NCI-H526 treated with DMSO at 0.1 percent for 48 hours (cell line): ENCODE measurements at regions not wholly inside any gene's neighbourhood (a gene's known extent, or its start where the extent isn't known, plus 50 kb on each side); places are given as distances from the start of the nearest gene placed in this dataset.

Experiments used
- DNase-seq: peaks from one replicate; lab custom pipeline; 2025; lab: John Stamatoyannopoulos, UW

DNA sequence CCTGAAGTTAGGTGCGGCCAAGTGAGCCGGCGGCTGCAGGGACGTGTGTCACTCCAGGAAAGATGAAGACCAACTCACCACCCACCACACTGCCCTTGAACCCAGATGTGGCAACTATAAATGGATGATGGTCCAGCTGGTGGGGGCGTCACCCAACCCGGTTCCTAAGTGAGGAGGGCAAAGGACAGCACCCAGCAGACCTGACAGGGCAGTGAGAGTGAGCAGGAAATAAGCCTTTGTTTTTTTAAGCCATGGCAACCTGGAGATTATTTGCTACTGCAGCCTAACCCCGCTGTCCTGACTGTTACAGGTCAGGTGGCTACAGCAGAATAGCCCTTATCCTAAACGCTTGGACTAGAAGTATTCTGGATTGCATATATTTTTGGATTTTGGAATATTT lies 228.9 kb downstream of the CTTN start:
- no peak for DNase-seq

DNA sequence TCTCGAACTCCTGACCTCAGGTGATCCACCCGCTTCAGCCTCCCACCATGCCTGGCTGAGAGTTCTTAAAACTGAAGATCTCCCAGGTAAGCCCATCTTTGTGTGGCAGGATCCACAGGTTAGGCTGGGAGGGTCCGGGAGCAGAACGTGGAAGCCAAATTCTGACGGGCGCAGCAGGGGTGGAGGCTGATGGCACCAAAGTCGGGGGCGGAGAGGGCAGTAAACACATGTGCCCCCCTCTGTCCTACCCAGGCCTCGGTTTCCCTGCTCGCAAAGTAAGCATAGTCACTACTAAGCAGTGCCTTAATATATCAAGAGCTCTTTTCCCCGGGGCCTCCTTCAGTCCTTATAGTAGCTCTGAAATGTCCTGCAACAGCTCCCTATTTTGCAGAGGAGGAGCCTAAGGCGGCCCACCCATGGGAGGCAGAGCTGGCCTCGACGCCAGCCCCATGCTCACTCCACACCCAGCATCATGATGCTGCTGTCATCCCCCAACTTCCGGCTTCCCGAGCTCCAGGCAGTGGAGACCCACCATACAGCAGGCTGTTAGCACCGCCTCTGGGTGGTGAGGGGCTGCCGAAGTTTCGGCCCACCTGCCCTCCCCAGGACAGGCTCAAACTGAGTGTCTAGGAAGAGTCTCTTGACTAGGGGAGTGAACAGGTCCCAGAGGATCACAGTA lies 230.0 kb downstream of the CTTN start:
- DNase-seq, result no peak

DNA sequence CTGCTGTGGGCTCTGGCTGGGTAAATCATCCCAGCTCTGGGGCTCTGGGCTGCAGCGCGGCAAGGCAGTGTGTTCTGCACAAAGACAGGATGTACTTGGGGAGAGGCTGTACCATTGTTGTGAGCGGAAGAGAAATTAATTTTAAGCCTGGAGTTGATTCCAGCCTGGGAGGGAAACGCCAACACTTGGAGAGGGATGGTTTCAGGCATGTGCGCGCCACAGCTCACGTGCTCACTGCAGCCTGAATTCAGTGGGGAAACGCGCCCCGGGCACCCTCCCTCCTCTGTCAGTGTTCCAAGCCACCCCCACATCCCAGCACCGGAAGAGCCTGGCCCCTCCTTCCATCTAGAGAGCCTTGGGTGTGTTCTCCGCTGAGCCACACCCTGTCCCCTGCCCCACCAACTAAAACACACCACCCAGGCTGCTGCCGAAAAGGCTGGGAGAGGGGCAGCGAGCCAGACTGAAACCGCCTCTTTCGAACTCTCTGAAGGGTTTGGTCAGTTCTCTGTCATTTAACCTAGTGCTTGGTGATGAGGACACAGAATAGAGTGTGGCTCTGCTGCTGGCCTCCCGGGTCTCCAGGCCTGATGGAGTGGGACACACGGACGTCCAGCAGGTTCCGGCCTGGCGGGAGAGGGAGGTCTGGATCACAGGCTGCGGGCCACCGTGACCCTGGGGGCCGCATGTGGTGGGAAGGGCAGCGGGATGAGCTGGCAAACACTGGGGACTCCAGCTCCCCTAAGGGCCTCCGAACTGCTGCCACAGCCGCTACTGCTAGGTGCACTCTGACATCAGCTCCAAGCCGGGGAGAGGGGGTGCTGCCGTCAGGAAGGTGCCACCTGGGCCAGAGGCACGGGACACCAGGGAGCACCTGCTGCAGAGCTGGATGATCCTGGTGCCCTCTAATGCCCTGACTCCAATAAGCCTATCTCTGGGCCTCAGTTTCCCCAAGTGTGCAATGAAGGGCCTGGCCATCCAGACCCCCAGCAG lies 230.8 kb downstream of the CTTN start:
- DNase-seq, result peak; percentile 58

DNA sequence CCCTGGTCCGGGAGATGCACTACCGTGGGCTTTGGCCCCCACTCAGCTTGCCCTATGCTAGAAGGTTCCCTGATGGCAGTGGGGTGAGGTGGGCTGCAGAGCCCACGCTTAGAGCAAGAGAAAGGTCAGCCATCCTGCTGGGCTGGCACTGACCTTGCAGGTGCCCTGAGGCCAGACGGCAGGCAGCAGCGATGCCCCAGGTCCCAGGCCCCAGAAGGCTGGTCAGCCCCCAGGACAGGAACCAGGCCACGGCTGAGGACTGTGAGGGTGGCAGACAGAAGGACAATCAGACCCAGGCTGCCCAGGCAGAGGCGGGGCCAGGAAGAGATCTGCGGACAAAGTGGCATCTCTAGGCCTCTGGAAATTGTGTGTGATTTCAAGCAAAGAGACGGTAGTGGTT lies 231.7 kb downstream of the CTTN start:
- no peak for DNase-seq

DNA sequence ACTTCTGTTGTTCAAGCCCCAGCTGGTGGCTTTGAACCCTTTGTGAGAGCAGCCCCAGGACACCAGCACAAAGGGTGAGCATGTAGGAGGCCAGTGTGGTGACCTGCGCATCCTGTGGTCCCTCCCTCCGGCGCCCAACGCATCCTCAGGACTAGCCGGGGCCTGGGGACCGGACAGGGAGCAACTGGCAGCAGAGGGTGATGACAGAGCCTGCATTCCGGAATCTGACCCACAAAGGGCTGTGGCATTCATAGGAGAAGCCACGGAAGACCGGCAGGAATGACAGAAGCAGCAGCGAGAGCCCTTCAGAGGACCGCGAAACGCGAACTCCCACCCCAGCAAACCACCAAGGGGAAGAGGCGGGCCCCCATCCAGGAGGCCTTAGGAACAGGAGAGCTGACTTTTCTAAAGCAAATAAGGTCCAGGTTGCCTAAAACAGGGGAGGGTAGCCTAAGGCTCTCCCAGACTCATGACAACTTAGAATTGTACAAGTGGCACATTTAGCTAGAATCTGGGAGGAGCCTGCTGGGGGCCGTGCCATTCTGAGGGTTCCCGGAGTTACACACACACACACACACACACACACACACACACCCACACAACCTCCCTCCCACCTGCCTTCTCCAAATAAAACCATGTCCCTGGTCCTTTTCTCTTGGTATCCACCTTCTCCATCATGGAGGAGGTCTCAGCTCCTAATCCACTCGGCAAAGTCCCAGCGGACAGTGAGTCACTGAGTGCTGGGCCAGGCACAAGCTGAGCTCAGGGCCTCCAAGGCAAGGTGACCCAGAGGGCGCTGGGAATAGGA lies 232.7 kb downstream of the CTTN start:
- no peak for DNase-seq

DNA sequence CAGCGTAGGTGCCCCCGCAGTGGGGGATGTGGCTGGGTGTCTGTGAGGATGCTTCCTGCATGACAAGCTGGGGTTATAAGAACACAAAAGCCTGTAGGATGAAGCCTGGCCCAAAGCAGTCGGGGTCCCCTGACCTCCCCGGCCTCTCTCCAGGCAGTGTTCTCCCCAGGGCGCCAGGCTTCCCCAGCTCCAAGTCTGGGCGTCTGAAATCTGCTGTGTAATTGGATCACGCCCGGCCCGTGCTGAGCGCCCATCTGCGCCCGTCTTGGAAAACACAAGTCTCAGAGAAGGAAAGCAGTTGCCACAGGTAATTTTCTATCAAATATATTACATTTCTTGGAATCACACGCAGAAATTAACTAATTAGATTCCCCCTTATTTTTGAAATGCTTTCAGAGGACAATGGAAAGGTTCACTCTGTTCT lies 233.3 kb downstream of the CTTN start:
- DNase-seq, result no peak

DNA sequence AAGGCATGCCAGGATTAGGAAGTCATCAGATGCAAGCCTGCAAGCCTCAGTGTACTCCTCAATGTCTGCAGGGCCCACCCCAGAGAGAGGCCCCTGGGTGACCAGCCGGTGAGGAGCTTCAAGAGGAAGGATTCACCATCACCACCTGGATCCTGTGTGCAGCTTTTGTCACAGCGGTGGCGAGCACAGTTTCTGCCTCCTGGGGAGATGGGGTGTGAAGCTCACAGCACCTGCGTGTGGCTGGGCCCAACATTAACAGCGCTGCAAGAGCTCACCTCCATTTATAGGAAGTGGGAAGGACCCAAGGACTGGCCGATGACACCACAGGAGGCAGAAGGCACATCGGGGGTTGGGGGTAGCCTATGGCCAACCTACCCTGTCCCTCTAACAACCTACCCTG lies 235.3 kb downstream of the CTTN start:
- no peak for DNase-seq

DNA sequence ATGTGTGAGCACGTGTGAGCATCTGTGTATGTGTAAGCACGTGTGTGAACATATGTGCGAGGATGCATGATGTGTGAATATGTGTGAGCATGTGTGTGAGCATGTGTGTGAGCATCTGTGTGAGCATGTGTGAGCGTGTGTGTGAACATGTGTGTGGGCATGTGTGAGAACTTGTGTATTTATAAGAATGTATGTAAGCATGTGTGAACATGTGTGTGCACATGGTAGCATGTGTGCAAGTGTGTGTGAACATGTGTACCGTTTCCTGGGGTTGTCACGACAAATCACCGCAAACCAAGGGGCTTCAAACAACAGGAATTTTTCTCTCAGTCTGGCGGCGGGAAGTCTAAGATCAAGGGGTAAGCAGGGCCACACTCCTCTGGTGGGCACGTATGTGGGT lies 238.3 kb downstream of the CTTN start:
- DNase-seq, result no peak

DNA sequence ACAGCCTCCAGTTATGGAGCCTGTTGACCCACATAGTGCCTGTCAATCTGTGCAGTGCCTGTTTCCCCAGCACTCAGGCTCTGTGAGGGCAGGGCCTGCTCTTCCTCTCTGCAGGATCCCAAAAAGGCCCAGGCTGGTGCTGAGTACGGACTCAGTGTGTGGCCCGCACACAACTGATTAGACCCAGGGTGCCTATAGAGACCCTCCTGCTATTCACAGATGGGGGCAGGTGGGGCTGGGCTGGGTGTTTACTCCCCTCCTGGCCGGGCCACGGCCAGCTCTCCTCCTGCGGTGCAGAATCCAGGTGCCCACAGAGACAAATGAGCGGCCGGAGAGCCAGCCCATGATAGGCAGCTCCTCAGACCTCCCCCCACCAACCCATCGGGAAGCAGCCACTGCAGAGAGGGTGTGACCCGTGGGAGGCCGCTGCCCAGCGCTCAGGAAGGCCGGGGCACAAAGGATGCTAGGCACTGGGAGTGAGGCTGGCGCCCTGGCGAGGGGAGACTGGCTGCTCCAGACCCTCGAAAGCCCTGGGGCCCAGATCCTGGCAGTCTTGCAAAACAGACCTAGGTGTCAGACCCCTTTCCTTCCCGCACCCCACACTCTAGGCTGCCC lies 239.0 kb downstream of the CTTN start:
- DNase-seq, result no peak

DNA sequence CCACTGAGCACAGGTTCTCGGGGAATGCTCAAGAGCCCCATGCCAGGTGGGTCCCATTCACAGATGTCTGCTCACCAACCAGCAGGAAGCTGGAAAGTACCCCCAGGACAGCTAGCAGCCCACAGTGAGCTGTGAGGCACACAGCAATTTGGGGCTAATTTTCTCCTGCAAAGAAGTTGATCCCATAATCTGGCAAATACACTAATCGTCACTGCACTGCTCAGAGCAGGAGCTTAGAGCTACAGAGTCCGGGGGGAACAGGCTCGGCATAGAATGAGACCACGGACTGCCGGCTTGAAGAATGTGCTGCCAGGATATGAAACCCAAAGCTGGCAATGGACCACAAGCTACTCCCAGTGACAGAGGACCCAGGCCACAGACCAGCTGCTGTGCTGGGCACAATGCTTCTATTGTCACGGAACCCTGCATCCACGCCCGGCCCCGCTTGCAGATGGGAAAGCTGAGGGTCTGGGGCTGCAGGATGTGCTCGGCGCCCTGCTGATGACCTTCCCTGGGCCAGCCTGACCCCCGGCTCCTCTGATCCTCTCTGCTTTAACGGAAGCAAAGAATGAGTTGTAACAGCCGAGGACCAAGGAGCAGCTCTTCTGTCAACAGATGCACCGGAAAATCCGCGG lies 239.7 kb downstream of the CTTN start:
- DNase-seq, result peak; percentile 19

DNA sequence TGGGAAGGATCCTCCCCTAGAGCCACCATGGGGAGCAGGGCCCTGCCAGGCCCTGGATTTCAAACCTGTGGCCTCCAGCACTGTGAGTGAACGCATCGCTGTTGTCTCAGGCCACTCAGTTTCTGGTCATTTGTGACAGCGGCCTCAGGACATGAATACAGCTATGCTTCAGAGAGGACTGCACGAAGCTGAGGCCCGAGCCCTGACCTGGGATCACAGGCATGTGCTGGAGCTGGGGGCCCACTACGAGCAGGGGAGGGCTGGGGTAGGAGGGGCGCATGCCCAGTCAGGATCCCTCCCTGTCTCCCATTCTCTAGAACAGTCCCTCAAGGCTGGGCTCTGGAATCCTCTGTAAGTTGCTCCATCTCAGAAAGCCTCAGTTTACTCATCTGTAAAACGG lies 242.1 kb downstream of the CTTN start:
- DNase-seq, result no peak

DNA sequence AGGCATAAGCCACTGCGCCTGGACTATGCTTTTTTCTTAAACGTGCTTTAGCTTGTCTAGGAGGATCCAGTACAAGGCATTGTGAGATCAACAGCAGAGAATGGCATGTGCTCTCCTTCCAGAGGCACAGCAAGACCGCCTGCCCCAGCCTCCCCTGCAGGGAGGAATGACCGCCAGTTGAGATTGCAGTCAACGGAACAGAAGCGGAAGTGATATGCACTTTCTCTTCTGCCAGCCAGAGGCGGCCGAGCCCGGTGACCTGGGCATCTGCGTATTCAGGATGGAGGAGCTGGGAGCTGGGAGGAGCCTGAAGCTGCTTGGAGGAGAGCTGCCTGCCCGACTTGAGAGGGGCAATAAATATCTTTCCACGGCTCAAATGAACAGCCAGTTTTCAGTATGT lies 243.0 kb downstream of the CTTN start:
- peak; percentile 76 for DNase-seq

DNA sequence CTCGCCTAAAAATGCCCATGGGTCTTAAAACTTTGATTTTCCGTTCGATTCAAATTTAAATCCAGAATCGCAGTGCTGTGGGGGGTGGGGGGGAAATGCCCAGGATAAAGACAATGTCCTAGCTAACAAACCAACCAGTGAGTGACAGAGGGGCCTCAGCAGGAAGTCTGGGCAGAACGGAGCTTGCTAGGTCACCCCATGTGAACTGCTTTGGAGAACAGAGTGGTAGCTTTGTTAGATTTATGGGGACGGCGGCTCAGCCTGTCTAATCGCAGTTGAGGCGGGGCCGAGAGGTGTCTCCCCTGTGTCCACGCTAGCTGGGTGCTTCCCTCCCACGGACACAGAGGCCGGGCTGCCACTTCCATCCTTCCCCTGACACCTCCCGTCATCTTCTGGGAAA lies 243.9 kb downstream of the CTTN start:
- DNase-seq, result peak; percentile 63

DNA sequence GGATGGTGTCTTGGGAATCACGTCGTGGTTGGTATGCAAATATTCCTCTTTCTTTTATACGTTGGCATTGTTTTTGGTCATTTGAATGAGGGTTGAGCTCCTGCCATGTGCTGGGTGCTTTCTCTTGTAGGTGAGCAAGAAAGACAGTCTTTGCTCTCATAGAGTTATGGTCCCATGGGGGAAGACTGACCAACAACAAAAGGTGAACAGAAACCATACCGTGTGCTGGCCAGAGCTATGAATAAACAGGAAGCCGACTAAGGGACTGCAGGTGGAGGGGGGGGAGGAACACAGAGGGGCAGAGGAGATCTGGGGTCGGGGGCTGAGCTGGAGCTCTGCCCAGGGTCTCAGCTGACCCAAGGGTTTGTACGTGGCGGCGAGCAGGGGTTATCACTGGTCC lies 245.3 kb downstream of the CTTN start:
- DNase-seq, result peak; percentile 95

DNA sequence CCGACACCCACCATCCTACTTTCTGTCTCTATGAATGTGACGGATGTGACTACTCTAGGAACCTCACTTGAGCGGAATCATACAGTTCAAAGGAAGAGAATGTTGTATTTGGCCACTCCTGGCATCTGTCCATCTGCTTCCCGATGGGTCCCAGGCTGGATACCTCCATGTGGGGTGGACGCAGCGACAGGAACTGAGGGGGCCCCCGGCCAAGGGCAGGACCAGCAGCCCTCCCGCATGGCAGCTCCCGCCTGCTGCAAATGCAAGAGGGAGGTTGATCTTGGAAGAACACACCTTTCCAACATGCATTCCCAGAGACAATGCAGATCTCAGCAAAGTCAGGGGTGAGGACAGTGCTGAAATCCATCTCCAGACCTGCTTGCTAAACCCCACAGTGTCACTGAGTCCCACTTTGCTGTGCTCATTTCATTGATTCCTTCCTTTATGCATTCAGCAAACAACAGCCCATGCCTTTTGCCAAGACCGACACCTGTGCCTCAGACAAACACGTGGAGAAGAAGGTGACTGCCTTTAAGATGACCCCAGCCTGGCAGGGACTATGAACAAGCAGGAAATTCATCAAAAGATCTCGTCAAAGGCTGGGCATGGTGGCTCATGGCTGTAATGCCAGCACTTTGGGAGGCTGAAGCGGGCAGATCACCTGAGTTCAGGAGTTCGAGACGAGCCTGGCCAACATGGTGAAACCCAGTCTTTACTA lies 246.2 kb downstream of the CTTN start:
- no peak for DNase-seq

DNA sequence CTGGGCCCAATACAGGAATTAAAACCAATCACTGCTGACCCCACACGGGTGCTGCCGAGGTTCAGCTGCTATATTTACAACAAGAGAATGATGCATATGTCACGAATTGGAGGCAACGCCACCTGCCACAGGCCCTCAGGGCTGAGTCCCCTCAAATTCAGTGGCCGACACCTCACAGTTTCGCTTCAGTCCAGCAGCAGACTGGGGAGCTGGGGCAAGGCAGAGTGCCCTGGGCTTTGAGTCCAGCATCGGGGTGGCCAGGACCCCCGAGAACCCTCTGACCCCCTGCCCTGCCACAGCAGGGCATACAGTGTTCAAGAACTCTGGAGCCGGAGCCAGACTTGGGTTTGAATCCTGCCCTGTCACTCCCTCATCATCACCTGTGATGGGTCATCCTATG lies 247.2 kb downstream of the CTTN start:
- DNase-seq, result no peak

DNA sequence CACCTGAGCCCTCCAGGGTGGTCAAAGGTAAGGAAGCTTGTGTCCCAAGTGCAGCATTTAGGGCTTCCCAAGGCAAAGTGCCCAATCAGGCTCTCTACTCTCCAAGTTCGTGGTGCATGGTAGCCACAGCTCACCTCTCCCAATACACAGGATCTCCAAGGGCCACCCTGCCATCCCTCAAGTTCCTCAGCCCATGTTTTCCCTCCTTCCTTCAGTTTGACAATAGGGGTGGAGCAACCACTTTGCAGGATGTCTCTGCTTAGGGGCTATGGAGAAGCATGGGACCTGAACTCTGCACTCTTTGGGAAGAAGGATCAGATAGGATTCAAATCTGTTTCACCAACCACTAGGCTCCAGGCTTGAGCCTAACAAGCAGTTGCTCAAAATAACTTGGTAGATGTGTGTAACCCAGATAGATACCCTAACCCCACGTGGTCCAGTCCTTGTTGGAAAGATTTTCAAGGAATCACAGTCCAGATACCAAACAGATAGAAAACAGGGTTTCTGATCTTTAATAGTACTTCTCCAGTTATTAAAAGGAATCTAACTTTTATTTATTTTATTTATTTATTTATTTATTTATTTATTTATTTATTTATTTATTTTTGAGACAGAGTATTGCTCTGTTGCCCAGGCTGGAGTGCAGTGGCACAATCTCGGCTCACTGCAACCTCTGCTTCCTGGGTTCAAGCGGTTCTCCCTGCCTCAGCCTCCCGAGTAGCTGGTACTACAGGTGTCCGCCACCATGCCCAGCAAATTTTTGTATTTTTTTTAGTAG lies 248.1 kb downstream of the CTTN start:
- no peak for DNase-seq

DNA sequence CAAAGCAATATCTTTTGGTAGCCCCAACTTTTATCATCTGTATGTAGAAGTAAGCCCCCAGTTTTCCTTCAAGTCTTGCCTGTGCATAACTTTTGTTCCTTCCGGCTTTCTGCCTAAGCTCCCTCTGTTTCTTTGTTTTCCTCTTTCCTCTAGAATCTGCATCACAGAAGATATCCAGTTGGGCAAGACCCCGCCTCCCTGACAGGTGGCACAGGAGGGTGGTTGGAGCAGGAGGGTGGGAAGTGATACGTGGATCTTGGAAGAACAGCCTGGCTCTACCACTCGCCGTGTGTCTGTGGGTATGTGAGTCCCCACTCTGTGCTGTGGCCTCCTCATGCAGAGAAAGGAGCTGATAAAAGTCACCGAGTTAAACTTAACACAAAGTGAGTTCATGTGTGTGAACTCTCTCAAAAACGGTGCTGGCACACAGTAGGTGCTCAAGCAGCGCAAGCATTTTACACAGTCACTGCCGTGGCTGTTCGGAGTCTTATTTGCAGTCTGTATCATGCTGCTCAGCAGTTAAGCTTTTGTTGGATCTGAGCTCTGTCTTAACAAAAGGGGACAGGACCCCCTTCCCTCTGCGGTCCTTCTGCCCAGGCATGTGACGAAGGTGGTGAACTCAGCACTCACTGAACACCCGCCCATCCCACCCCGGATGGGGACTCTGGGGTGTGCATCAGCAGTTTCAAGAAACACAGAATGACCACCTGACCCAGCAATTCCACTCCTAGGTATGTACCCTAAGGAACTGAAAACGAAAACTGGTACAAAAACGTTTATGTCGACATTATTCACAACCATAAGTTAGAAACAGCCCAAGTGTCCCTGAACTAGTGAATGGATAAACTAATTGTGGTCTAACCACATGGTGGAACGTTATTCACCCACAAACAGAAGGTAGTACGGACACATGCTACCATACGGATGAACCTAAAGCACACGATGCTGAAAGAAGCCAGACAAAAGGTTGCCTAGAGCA lies 249.1 kb downstream of the CTTN start:
- DNase-seq, result no peak
